ENCODE measurements at regions not wholly inside any gene's neighbourhood (a gene's known extent, or its start where the extent isn't known, plus 50 kb on each side); places are given as distances from the start of the nearest gene placed in this dataset.

GRCh38 chr10:78594559-78595268 lies 474.1 kb upstream of the ZMIZ1 start:
- intact Hi-C loops (cut with DNase I), result no loop called here
- WGBS, 3 donors, result 40 to 48% (median 43%) methylated on average over 7 of the region's 7 CpGs
- H3K36me3 ChIP-seq (ENCODE audit: insufficient read depth in 1 of 2, low read depth in 1 of 2), result no peaks in the 10 kb centered on the region
- no peaks in the 10 kb centered on the region for H3K9me3 ChIP-seq
- H3K27ac ChIP-seq, result no peak overlapping the region
- TF ChIP-seq CTCF (IDR thresholded peaks at IDR 0.05), result no peak
- ATAC-seq (no peak), DNase-seq (no peak)
- H3K27me3 ChIP-seq (ENCODE audit: insufficient read depth in 3 of 3, low read length in 2 of 3), result no peaks in the 10 kb centered on the region
- H3K4me3 ChIP-seq, result no peak overlapping the region
- H3K4me1 ChIP-seq, result no peaks in the 10 kb centered on the region

GRCh38 chr10:78595269-78595619 lies 473.5 kb upstream of the ZMIZ1 start:
- 56 to 73% (median 56%) methylated on average over 5 of the region's 5 CpGs for WGBS, 3 donors
- intact Hi-C loops (cut with DNase I), result no loop called here

GRCh38 chr10:78596556-78596955 lies 472.2 kb upstream of the ZMIZ1 start:
- Histone ChIP-seq H3K27me3 (ENCODE audit: insufficient read depth in 3 of 3, low read length in 2 of 3) (no peaks in the 10 kb centered on the region), H3K36me3 (ENCODE audit: insufficient read depth in 1 of 2, low read depth in 1 of 2) (no peaks in the 10 kb centered on the region), H3K4me1 (no peaks in the 10 kb centered on the region), H3K9me3 (no peaks in the 10 kb centered on the region), H3K4me3 (no peak overlapping the region), H3K27ac (no peak overlapping the region)
- ATAC-seq (no peak), DNase-seq (no peak)
- WGBS, 3 donors, result 81 to 83% (median 83%) methylated on average over 2 of the region's 2 CpGs
- no peak for TF ChIP-seq CTCF (IDR thresholded peaks at IDR 0.05)
- intact Hi-C loops (cut with DNase I), result no loop called here

More at GRCh38 chr10:78595269-78595619, 473.5 kb upstream of the ZMIZ1 start:
- no peak for TF ChIP-seq CTCF (IDR thresholded peaks at IDR 0.05)
- Histone ChIP-seq H3K27ac (no peak overlapping the region), H3K4me1 (no peaks in the 10 kb centered on the region), H3K27me3 (ENCODE audit: insufficient read depth in 3 of 3, low read length in 2 of 3) (no peaks in the 10 kb centered on the region), H3K9me3 (no peaks in the 10 kb centered on the region), H3K36me3 (ENCODE audit: insufficient read depth in 1 of 2, low read depth in 1 of 2) (no peaks in the 10 kb centered on the region), H3K4me3 (no peak overlapping the region)
- ATAC-seq, result no peak
- DNase-seq, result no peak

- intact Hi-C loops (cut with DNase I), result no loop called here
- Histone ChIP-seq H3K4me3 (no peak overlapping the region), H3K27ac (no peak overlapping the region), H3K27me3 (ENCODE audit: insufficient read depth in 3 of 3, low read length in 2 of 3) (no peaks in the 10 kb centered on the region), H3K36me3 (ENCODE audit: insufficient read depth in 1 of 2, low read depth in 1 of 2) (no peaks in the 10 kb centered on the region), H3K4me1 (no peaks in the 10 kb centered on the region), H3K9me3 (no peaks in the 10 kb centered on the region)
- WGBS, 3 donors, result 93 to 98% (median 96%) methylated on average over 11 of the region's 11 CpGs
- no peak for ATAC-seq
- TF ChIP-seq CTCF (IDR thresholded peaks at IDR 0.05), result no peak
- no peak for DNase-seq
Measured at GRCh38 chr10:78597796-78598555, 470.8 kb upstream of the ZMIZ1 start.
